T47D (cell line): ENCODE measurements at regions not wholly inside any gene's neighbourhood (a gene's known extent, or its start where the extent isn't known, plus 50 kb on each side); places are given as distances from the start of the nearest gene placed in this dataset.
"Not testable (repeated sequence)": the region's sequence is repeated elsewhere in the genome, so short reads cannot be mapped to it uniquely, and the experiment has no call there.

ENCODE experiments used
- DNase-seq, 2 experiments: peaks; one replicate each; pipeline versions ENCODE4 v3.0.0 to v3.0.0-alpha.2; 2011 to 2012; ENCODE audit warnings: low read depth in 1 of 2, low spot score in 1 of 2
- JUND ChIP-seq: IDR thresholded peaks from 2 replicates; pipeline ENCODE4 v1.6.1; 2012; ENCODE audit warnings: low read depth
- in situ Hi-C: cut with HindIII; loops from 2 replicates; pipeline ENCODE4 v1.10.0; 2016; ENCODE audit warnings: low sequenced_read_pairs, low pct_unique_long_range_greater_than_20kb

DNA sequence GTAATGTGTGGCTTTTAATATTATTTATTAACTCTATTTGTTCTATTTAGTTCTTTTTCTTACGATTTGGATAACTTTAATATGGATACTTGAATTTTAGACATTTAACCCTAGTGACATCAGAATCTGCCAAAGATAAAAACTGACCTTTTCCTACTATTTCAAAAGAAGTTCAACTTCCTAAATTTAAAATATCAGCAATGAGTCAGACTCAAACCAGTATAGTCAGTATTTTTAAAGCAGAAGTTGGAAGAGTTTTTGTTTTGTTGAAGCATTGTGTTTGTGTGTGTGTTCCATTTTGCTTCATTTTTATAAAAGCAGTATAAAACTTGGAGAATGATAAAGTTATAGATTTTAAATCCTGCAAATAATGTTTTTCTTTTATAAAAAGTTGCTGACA, 251.8 kb upstream of the RASA1 start:
- in situ Hi-C loops, result no loop called here
- no peak for TF ChIP-seq JUND
- DNase-seq, result no peak

- in situ Hi-C loops, result no loop called here
- TF ChIP-seq JUND, result no peak
- peak in 1 of 2 experiments; percentile 28 for DNase-seq
These were observed 247.4 kb upstream of the RASA1 start for GRCh38 chr5:87020099-87020934.

DNA sequence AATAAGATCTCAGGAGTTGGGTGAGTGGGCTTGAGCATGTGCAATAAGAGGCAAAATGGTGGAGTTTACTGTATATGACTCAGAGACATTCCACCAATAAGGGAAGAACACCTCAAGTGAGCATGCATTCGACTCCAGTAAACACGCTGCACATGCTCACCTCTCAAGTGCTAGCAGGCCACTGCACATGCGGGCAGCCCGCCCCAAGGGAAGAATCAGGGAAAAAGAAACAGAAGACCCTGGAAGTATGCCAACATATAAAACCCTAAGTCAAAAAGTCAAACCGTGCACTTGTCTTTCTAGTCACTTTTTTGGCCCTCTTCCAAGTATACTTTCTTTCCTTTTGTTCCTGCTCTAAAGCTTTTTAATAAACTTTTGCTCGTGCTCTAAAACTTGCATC, 245.3 kb upstream of the RASA1 start:
- TF ChIP-seq JUND, result no peak
- no peak for DNase-seq
- in situ Hi-C loops, result no loop called here

DNA sequence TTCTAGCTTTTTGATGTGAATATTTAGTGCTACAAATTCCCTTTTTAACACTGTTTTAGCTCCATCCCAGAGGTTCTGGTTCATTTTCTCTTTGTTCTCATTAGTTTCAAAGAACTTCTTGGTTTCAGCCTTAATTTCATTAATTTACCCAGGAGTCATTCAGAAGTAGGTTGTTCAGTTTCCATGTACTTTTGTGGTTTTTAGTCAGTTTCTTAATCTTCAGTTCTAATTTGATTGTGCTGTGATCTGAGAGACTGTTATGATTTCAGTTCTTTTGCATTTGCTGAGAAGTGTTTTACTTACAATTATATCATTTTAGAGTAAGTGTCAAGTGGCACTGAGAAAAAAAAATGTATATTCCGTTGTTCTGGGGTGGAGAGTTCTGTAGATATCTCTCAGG, 240.1 kb upstream of the RASA1 start:
- no peak for DNase-seq
- no peak for TF ChIP-seq JUND
- in situ Hi-C loops, result no loop called here

GRCh38 chr5:87029951-87030350, 237.7 kb upstream of the RASA1 start:
- in situ Hi-C loops, result no loop called here
- TF ChIP-seq JUND, result no peak
- no peak for DNase-seq

DNA sequence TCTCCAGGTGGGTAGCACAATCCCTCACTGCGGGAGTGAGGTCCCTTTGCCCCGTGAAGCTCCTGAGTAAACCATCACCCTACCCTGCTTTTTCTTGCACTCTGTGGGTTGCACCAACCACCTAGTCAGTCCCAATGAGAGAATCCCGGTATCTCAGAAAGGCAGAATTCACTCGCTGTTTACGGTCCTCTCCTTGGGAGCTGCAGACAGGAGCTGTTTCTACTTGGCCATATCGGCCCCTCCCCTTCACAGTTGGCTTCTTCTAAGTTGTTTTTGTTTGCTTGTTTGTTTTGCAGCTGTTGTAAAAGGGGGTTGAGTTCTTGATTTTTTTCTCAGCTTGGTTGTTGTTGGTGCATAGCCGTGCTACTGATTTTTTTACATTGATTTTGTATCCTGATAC, 237.0 kb upstream of the RASA1 start:
- no peak for DNase-seq
- TF ChIP-seq JUND, result no peak
- in situ Hi-C loops, result no loop called here

GRCh38 chr5:87034557-87034956, 233.1 kb upstream of the RASA1 start:
- TF ChIP-seq JUND, result no peak
- no peak for DNase-seq
- in situ Hi-C loops, result no loop called here

DNA sequence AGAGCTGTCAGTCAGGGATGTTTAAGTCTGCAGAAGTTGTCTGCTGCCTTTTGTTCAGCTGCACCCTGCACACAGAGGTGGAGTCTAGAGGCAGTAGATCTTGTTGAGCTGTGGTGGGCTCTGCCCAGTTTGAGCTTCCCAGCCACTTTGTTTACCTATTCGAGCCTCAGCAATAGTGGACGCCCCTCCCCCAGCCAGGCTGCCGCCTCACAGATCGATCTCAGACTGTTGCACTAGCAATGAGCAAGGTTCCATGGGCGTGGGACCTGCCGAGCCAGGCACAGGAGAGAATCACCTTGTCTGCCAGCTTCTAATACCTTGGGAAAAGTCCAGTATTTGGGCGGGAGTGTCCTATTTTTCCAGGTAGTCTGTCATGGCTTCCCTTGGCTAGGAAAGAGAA, 225.1 kb upstream of the RASA1 start:
- no peak for DNase-seq
- in situ Hi-C loops, result no loop called here
- TF ChIP-seq JUND, result no peak

- peak in 1 of 2 experiments; percentile 18 for DNase-seq
- TF ChIP-seq JUND, result no peak
- in situ Hi-C loops, result no loop called here
These were observed 219.5 kb upstream of the RASA1 start for GRCh38 chr5:87048156-87048555.

DNA sequence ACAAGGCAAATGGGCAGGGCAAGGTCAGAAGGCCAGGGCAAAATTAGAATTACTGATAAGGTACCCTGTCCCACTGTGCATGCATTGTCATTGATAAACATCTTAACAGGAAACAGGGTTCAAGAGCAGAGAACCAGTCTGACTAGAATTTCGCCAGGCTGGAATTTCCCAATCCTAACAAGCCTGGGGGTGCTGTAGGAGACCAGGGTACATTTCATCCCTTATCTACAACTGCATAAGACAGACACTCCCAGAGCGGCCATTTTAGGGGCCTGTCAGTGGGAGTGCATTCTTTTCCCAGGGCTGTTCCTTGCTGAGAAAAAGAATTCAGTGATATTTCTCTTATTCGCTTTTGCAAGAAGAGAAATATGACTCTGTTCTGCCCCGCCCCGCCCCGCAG, 218.7 kb upstream of the RASA1 start:
- in situ Hi-C loops, DNase-seq: not testable (repeated sequence)

DNA sequence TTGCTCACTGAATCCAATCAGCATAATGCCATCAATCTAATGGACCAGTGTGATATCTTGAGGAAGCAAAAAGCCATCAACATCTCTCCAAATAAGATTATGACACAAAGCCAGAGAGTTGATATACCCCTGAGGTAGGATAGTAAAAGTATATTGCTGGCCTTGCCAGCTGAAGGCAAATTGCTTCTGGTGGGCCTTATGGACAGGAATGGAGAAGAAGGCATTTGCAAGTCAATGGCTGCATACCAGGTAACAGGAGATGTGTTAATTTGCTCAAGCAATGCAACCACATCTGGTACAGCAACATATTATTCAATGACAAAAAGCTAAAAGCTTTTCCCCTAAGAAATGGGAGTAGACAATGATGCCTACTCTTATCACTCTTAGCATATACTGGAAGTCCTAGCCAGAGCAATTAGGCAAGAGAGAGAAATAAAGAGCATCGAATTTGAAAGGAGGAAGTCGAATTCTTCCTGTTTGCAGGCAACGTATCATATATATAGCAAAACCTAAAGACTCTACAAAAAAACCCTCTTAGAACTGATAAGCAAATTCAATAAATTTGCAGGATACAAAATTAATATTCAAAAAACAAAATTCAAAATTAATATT, 216.1 kb upstream of the RASA1 start:
- no peak for TF ChIP-seq JUND
- in situ Hi-C loops, result no loop called here
- DNase-seq, result no peak

- no peak for DNase-seq
- TF ChIP-seq JUND, result no peak
- in situ Hi-C loops, result no loop called here
These were observed 214.5 kb upstream of the RASA1 start for GRCh38 chr5:87053146-87053545.

DNA sequence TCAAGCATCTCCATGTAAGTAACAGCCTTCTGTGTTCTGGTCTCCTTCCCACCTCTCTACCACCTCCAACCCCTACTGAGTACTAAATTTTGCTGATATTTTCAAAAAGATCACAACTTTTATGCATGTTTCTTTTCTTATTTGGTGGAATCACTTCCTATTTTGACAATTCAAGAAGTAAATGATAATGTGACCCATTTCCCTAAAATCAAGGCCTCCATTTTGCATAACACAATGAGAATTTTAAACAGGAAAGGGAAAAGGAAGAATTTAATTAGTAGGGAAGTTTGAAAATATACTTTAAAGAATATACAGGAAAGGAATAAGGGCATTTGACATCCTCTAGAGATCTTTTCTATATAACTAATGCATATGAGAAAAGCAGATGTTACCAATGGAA, 212.9 kb upstream of the RASA1 start:
- no peak for TF ChIP-seq JUND
- in situ Hi-C loops, result no loop called here
- no peak for DNase-seq
